ENCODE measurements at regions not wholly inside any gene's neighbourhood (a gene's known extent, or its start where the extent isn't known, plus 50 kb on each side); places are given as distances from the start of the nearest gene placed in this dataset.

GRCh38 chr3:72182206-72182605 is 397.3 kb upstream of the PROK2 start:
- Histone ChIP-seq H3K9ac (ENCODE audit: insufficient read depth, low read length, poor library complexity, severe bottlenecking) (no peak overlapping the region), H3K4me3 (replicated peaks in 1 of 3; ENCODE audit: low read depth in 2 of 3, low read length in 3 of 3) (no peak overlapping the region), H3K4me1 (ENCODE audit: control insufficient read depth in 1 of 2, insufficient read depth in 2 of 2, low read length in 2 of 2) (peaks cover 33 to 35% of the 10 kb centered on the region in 2 donors), H3K4me2 (replicated peaks; ENCODE audit: extremely low read depth, low read length, poor library complexity, severe bottlenecking) (peak overlapping the region; percentile 10), H3K9me3 (replicated peaks in 1 of 2; ENCODE audit: control insufficient read depth in 1 of 2, insufficient read depth in 1 of 2, low read length in 2 of 2) (no peaks in the 10 kb centered on the region), H3K36me3 (replicated peaks in 1 of 2; ENCODE audit: control insufficient read depth in 1 of 2, insufficient read depth in 2 of 2, low read length in 2 of 2) (no peaks in the 10 kb centered on the region), H3K79me2 (ENCODE audit: insufficient read depth, low read length) (no peaks in the 10 kb centered on the region), H4K20me1 (ENCODE audit: insufficient read depth, low read length) (no peaks in the 10 kb centered on the region), H2AFZ (ENCODE audit: insufficient read depth, low read depth, low read length, poor library complexity, severe bottlenecking) (no peak overlapping the region), H3K27ac (ENCODE audit: low read depth in 1 of 2, low read length in 2 of 2) (no peak overlapping the region), H3K27me3 (ENCODE audit: control insufficient read depth in 2 of 2, insufficient read depth in 2 of 2, low read length in 2 of 2) (peaks cover 10 to 16% of the 10 kb centered on the region in 2 donors)
- Mint-ChIP-seq H3K9me3 (peaks cover 0 to 8% (median 2%) of the 10 kb centered on the region in 7 donors), H3K36me3 (no peaks in the 10 kb centered on the region), H3K4me1 (peaks cover 36% of the 10 kb centered on the region), H3K27ac (peak overlapping the region in 4 of 7 donors; percentile 11 to 69 (median 54)), H3K4me3 (peak overlapping the region in 1 of 2 donors; percentile 0), H3K27me3 (ENCODE audit: low read depth in 3 of 3) (peaks cover 21 to 27% (median 24%) of the 10 kb centered on the region in 3 donors)
- peak; percentile 36 to 78 (median 51) for DNase-seq
- no peak for TF ChIP-seq CTCF (IDR thresholded peaks at IDR 0.05)
- intact Hi-C loops (cut with micrococcal nuclease): no loop called here

- Histone ChIP-seq H3K4me1 (ENCODE audit: control insufficient read depth in 1 of 2, insufficient read depth in 2 of 2, low read length in 2 of 2) (peaks cover 39 to 40% of the 10 kb centered on the region in 2 donors), H3K4me2 (replicated peaks; ENCODE audit: extremely low read depth, low read length, poor library complexity, severe bottlenecking) (no peak overlapping the region), H3K4me3 (replicated peaks in 1 of 3; ENCODE audit: low read depth in 2 of 3, low read length in 3 of 3) (no peak overlapping the region), H3K27ac (ENCODE audit: low read depth in 1 of 2, low read length in 2 of 2) (no peak overlapping the region), H4K20me1 (ENCODE audit: insufficient read depth, low read length) (no peaks in the 10 kb centered on the region), H3K36me3 (replicated peaks in 1 of 2; ENCODE audit: control insufficient read depth in 1 of 2, insufficient read depth in 2 of 2, low read length in 2 of 2) (no peaks in the 10 kb centered on the region), H3K9me3 (replicated peaks in 1 of 2; ENCODE audit: control insufficient read depth in 1 of 2, insufficient read depth in 1 of 2, low read length in 2 of 2) (no peaks in the 10 kb centered on the region), H3K27me3 (ENCODE audit: control insufficient read depth in 2 of 2, insufficient read depth in 2 of 2, low read length in 2 of 2) (peaks cover 10 to 16% of the 10 kb centered on the region in 2 donors), H3K9ac (ENCODE audit: insufficient read depth, low read length, poor library complexity, severe bottlenecking) (no peak overlapping the region), H2AFZ (ENCODE audit: insufficient read depth, low read depth, low read length, poor library complexity, severe bottlenecking) (no peak overlapping the region), H3K79me2 (ENCODE audit: insufficient read depth, low read length) (no peaks in the 10 kb centered on the region)
- H3K36me3 Mint-ChIP-seq: no peaks in the 10 kb centered on the region
- H3K4me1 Mint-ChIP-seq: peaks cover 42% of the 10 kb centered on the region
- DNase-seq: no peak
- H3K27ac Mint-ChIP-seq: no peak overlapping the region
- TF ChIP-seq CTCF (IDR thresholded peaks at IDR 0.05): no peak
- WGBS (ENCODE audit: insufficient coverage): 80% methylated on average over 4 of the region's 5 CpGs
- peaks cover 26 to 29% (median 27%) of the 10 kb centered on the region in 3 donors for H3K27me3 Mint-ChIP-seq (ENCODE audit: low read depth in 3 of 3)
- peak overlapping the region in 1 of 2 donors; percentile 36 for H3K4me3 Mint-ChIP-seq
- intact Hi-C loops (cut with micrococcal nuclease): no loop called here
- peaks cover 0 to 8% (median 2%) of the 10 kb centered on the region in 7 donors for H3K9me3 Mint-ChIP-seq
Observed at GRCh38 chr3:72181251-72181650, 396.3 kb upstream of the PROK2 start.
